Psoas muscle (tissue), 7 donors: ENCODE measurements at regions not wholly inside any gene's neighbourhood (a gene's known extent, or its start where the extent isn't known, plus 50 kb on each side); places are given as distances from the start of the nearest gene placed in this dataset.

Experiments
- ATAC-seq, 4 donors: fragments of 200-7000 bp; cut with Tn5 transposase; one replicate each; pipeline ENCODE4 v1.9.1; 2020; ENCODE audit warnings: moderate library complexity in 3 of 4, mild to moderate bottlenecking in 2 of 4
- DNase-seq, 2 donors: peaks; one replicate each; pipeline ENCODE4 v3.0.0-alpha.2; 2020
- H3K27ac ChIP-seq: fragments of 200-600 bp; one replicate; pipeline ENCODE4 v1.8.0; 2022
- H3K27me3 ChIP-seq, 3 donors: fragments of 200-600 bp in 1 of 3; one replicate each; pipeline versions ENCODE4 v1.6.1 to v1.8.0; 2013 to 2022; ENCODE audit warnings: low read length in 2 of 3, mild to moderate bottlenecking in 2 of 3, moderate library complexity in 1 of 3; ENCODE audit not compliant: insufficient read depth in 3 of 3
- H3K36me3 ChIP-seq, 2 donors: fragments of 200-600 bp in 1 of 2; one replicate each; pipeline versions ENCODE4 v1.6.1 to v1.8.0; 2013 to 2022; ENCODE audit warnings: low read depth in 1 of 2, mild to moderate bottlenecking in 1 of 2, moderate library complexity in 1 of 2; ENCODE audit not compliant: insufficient read depth in 1 of 2
- H3K4me1 ChIP-seq: fragments of 200-600 bp; one replicate; pipeline ENCODE4 v1.8.0; 2022
- H3K4me3 ChIP-seq: fragments of 200-600 bp; one replicate; pipeline ENCODE4 v1.8.0; 2022; ENCODE audit warnings: mild to moderate bottlenecking
- H3K9me3 ChIP-seq: fragments of 200-600 bp; one replicate; pipeline ENCODE4 v1.8.0; 2022
- CTCF ChIP-seq: fragments of 200-600 bp; IDR thresholded peaks from one replicate; pipeline ENCODE4 v1.8.0; 2022; ENCODE audit warnings: antibody characterized with exemption
- WGBS, 3 donors: extraction: QIAGEN DNeasy Blood & Tissue Kit; methylation state at CpG; one replicate each; pipeline versions ENCODE4 v1.1.6 to v1.1.7; 2013; 5-methylcytosine and 5-hydroxymethylcytosine counted together
- intact Hi-C, 2 donors: fragments of 100-400 bp; cut with DNase I; formaldehyde crosslinking; loops; one replicate each; pipeline versions ENCODE4 v1.11.0 to v1.14.2; 2022
- donor health status: healthy with polysubstance abuse.
- donor health status: DM: no; HTN: no; CAD: no; lungs with moderate emphysema.
- donor health status: Bipolar disorder and iron deficiency.
- donor health status: healthy.
- donor health status: DM: yes; HTN: yes; CAD: no.
- donor health status: DM: no; HTN: no; CAD: no.
- donor health status: DM: yes; HTN: yes; CAD: no.

DNA sequence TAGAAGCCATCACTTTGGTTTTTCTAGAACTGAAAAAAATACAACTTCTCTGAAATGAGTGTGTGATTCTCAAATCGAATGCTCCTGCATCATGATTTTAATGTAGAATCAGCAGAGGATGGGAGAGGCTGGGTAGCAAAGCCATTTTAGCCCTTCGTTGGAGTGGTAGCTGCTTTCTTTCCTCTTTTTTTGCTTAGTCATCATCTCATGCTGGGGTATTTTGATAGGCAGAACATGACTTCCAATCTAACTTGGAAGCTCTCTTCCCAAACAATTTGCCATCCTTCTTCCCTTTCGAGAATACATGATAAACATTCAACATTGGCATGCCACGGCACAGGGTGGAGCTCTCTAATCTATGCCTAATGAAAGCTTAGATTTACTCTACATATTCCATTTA is 311.2 kb upstream of the LRATD1 start:
- Histone ChIP-seq H3K27ac (no peak overlapping the region), H3K4me3 (no peak overlapping the region), H3K9me3 (no peaks in the 10 kb centered on the region), H3K36me3 (no peaks in the 10 kb centered on the region), H3K4me1 (no peaks in the 10 kb centered on the region), H3K27me3 (no peaks in the 10 kb centered on the region)
- intact Hi-C loops = no loop called here
- DNase-seq (no peak), ATAC-seq (no peak)
- TF ChIP-seq CTCF = no peak
- WGBS, 3 donors = 55 to 70% (median 58%) methylated on average over 4 of the region's 4 CpGs

DNA sequence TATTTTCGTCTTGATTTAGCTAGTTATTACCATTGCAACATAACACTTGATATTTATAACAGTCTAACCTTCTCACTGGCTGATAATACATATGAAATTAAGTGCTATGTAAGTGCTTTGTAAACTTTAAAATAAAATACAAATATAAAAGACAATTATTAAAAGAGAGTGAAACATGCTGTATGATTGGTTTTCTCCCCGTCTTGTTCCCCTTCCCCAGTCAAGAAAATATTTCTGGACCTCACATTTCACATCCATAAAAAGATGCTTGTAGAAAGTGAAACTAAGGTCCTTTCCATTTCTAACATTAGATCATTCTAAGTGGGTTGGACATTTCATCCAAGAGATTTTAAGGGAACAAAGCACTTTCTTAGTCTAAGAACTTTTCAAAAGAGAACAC is 310.2 kb upstream of the LRATD1 start:
- no peak for ATAC-seq
- no peak for TF ChIP-seq CTCF
- H3K4me3 ChIP-seq = no peak overlapping the region
- intact Hi-C loops = no loop called here
- H3K4me1 ChIP-seq = no peaks in the 10 kb centered on the region
- H3K36me3 ChIP-seq = no peaks in the 10 kb centered on the region
- no peaks in the 10 kb centered on the region for H3K27me3 ChIP-seq
- 19 to 33% (median 23%) methylated on average over 2 of the region's 2 CpGs for WGBS, 3 donors
- DNase-seq = no peak
- H3K27ac ChIP-seq = no peak overlapping the region
- no peaks in the 10 kb centered on the region for H3K9me3 ChIP-seq

DNA sequence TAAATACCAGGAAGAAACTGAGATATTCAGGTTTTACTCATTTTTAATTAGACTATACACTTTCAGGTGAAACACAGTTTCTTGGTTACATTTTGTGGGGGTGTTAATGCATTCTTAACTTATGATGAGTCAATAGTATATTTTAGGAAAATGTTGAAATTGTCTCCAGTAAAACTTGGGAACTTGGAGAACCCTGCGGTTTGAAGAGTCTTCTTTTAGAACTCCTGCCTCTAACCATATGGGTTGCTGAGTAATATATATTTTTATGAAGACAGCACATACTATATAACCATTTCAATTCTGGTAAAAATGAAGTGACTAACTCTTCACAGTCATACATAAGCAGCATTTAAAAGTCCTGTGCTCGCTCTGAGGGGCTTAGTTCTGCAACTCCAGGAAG is 308.2 kb upstream of the LRATD1 start:
- 85 to 92% (median 91%) methylated on average over 2 of the region's 2 CpGs for WGBS, 3 donors
- no peaks in the 10 kb centered on the region for H3K4me1 ChIP-seq
- no peak overlapping the region for H3K4me3 ChIP-seq
- no peaks in the 10 kb centered on the region for H3K9me3 ChIP-seq
- H3K36me3 ChIP-seq = no peaks in the 10 kb centered on the region
- H3K27me3 ChIP-seq = no peaks in the 10 kb centered on the region
- ATAC-seq (no peak), DNase-seq (no peak)
- H3K27ac ChIP-seq = no peak overlapping the region
- no peak for TF ChIP-seq CTCF
- intact Hi-C loops = no loop called here

- DNase-seq = no peak
- Histone ChIP-seq H3K36me3 (no peaks in the 10 kb centered on the region), H3K9me3 (no peaks in the 10 kb centered on the region), H3K4me1 (no peaks in the 10 kb centered on the region), H3K27me3 (no peaks in the 10 kb centered on the region), H3K27ac (no peak overlapping the region), H3K4me3 (no peak overlapping the region)
- intact Hi-C loops = no loop called here
- no peak for ATAC-seq
- TF ChIP-seq CTCF = no peak
These were observed 301.6 kb upstream of the LRATD1 start for GRCh38 chr2:14330884-14331283.

DNA sequence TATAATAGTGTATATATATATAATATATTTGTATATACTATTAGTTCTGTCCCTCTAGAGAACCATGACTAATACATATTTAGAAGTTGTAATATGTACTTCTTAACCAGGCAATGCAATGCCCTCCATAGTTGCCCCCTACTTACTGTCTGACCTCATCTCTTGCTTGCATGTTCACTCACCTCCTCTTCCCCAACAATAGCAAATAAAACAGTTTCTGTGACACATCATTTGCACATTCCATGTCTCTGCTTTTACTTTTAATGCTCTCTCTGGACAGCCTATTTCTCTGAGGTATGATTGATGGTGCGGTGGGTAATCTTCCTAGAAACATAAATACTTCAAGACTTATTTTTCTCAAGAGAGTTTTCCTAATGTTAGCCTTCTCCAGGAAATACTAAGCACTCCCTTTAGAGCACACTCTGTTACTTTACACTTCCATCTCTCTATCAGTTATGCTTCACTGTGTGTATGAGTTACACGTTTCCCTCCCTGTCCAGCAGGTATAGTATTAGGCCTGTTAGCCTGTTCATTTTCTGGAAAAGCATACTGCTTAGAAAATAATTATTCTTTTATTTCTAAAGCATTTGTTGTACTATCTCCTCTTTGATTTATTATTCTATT is 295.6 kb upstream of the LRATD1 start:
- TF ChIP-seq CTCF = no peak
- Histone ChIP-seq H3K4me3 (no peak overlapping the region), H3K27ac (no peak overlapping the region), H3K27me3 (no peaks in the 10 kb centered on the region), H3K36me3 (no peaks in the 10 kb centered on the region), H3K9me3 (no peaks in the 10 kb centered on the region), H3K4me1 (no peaks in the 10 kb centered on the region)
- intact Hi-C loops = no loop called here
- no peak for DNase-seq
- WGBS, 3 donors = 71 to 76% (median 73%) methylated on average over 2 of the region's 2 CpGs
- no peak for ATAC-seq
